Fibroblast of mammary gland (primary cell): ENCODE measurements at regions not wholly inside any gene's neighbourhood (a gene's known extent, or its start where the extent isn't known, plus 50 kb on each side); places are given as distances from the start of the nearest gene placed in this dataset.

ENCODE experiments used
- DNase-seq: peaks from one replicate; pipeline ENCODE4 v3.0.0-alpha.2; 2010; ENCODE audit warnings: low read depth
- H3K4me3 ChIP-seq: 2 replicates; pipeline ENCODE4 v1.5.1; 2011; ENCODE audit warnings: low read depth, mild to moderate bottlenecking, low read length, moderate library complexity; ENCODE audit not compliant: control insufficient read depth
- TF ChIP-seq, protein P1 (sequence below): conservative IDR thresholded peaks from 2 replicates; pipeline ENCODE4 v1.5.1; 2011; ENCODE audit warnings: low read depth, low read length, inconsistent platforms; ENCODE audit not compliant: control insufficient read depth, insufficient read depth

DNA sequence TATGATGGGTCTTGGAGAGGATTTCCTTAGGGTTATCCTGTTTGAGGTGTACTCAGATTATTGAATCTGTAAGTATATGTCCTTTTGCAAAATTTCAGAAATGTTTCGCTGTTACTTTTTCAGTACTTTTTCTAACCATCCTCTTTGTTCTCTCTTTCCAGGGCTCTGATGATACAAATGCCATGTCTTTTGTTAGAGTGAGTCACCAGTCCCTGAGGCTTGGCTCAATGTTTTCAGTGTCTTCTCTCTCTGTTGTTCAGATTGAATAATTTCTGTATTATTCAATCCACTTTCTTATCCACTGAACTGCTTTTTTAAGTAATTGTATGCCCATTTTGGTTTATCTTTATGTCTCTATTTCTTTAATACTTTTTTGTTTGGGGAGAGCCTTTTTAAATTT, 449.4 kb downstream of the TNS3 start:
- H3K4me3 ChIP-seq: no peak overlapping the region
- TF ChIP-seq, protein P1, sequence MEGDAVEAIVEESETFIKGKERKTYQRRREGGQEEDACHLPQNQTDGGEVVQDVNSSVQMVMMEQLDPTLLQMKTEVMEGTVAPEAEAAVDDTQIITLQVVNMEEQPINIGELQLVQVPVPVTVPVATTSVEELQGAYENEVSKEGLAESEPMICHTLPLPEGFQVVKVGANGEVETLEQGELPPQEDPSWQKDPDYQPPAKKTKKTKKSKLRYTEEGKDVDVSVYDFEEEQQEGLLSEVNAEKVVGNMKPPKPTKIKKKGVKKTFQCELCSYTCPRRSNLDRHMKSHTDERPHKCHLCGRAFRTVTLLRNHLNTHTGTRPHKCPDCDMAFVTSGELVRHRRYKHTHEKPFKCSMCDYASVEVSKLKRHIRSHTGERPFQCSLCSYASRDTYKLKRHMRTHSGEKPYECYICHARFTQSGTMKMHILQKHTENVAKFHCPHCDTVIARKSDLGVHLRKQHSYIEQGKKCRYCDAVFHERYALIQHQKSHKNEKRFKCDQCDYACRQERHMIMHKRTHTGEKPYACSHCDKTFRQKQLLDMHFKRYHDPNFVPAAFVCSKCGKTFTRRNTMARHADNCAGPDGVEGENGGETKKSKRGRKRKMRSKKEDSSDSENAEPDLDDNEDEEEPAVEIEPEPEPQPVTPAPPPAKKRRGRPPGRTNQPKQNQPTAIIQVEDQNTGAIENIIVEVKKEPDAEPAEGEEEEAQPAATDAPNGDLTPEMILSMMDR: no peak
- DNase-seq: no peak

DNA sequence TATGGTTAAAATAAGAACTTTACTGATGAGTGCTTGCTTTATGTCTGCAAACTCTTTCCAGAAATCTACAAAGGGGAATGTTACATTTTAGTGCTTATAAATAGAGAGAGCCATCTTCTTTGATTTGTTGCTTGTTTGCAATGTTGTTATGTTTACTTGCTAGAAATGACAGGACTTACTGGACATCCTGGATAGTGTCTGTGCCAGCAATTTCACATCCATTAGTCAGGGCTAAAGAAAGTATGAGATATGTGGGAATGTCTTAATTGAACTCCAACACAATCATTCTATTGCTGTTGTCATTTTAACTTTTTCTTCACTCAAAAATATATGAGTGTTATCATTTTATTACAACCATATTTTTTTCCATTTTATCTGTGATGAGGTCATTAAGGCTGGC, 453.2 kb downstream of the TNS3 start:
- no peak overlapping the region for H3K4me3 ChIP-seq
- peak; percentile 35 for DNase-seq
- TF ChIP-seq, protein P1: no peak

- DNase-seq: no peak
- H3K4me3 ChIP-seq: no peak overlapping the region
- TF ChIP-seq, protein P1: no peak
Observed at GRCh38 chr7:47125529-47125928, 456.4 kb downstream of the TNS3 start.

- TF ChIP-seq, protein P1: no peak
- H3K4me3 ChIP-seq: no peak overlapping the region
- DNase-seq: no peak
Observed at GRCh38 chr7:47119261-47119865, 462.5 kb downstream of the TNS3 start.

GRCh38 chr7:47104206-47104549, 477.7 kb downstream of the TNS3 start:
- no peak for DNase-seq
- no peak overlapping the region for H3K4me3 ChIP-seq
- TF ChIP-seq, protein P1: no peak

DNA sequence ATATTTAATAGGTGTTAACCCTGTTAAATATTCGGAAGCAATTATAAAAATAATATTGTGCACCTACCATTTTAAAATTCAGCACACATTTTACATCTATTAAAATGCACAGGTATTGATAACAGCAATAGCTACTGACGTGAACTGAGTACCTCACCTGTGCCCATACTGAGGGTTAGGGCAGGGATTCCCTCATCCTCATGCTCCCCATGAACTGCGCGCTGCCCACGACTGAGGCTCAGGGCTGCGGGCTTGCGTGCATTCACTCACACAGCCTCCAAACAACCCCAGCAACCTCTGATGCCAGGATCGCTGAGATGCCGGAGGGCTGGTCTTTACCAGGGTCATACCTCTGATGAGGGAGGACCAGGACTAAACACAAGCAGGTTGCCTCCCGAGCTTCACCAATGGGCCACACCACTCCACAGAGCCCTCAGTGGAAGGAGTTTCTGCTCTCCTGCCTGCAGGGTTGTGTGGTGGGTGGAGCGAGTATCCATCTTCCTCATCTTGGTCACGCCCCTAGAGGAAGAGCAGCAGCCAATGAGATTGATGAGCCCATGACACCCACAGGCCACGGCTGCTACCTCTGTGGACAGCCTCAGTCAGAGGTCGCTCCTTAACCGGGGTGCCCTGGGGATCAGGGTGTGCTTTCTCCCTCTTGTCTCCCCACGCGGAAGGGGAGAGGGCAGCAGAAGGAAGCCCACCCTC, 478.3 kb downstream of the TNS3 start:
- H3K4me3 ChIP-seq: no peak overlapping the region
- TF ChIP-seq, protein P1: no peak
- DNase-seq: no peak
